Heart left ventricle (tissue), 16 donors: ENCODE measurements at regions not wholly inside any gene's neighbourhood (a gene's known extent, or its start where the extent isn't known, plus 50 kb on each side); places are given as distances from the start of the nearest gene placed in this dataset.

ENCODE experiments used
- ATAC-seq, 4 donors: fragments of 200-7000 bp; cut with Tn5 transposase; one replicate each; pipeline ENCODE4 v1.9.1; 2020 to 2022; ENCODE audit warnings: moderate library complexity in 4 of 4, mild to moderate bottlenecking in 3 of 4, moderate number of reproducible peaks in 1 of 4
- DNase-seq, 5 donors: peaks; one replicate each; pipeline ENCODE4 v3.0.0-alpha.2; 2020
- H3K27ac ChIP-seq, 12 donors: fragments of 200-600 bp; sonication (generic) in 4 of 12; one replicate each; pipeline versions ENCODE4 v1.5.0 to v1.8.0; 2016 to 2022; ENCODE audit warnings: mild to moderate bottlenecking in 2 of 12
- H3K27me3 ChIP-seq, 9 donors: fragments of 200-600 bp; sonication (generic) in 2 of 9; one replicate each; pipeline versions ENCODE4 v1.5.1 to v1.8.0; 2016 to 2022; ENCODE audit warnings: mild to moderate bottlenecking in 3 of 9
- H3K36me3 ChIP-seq, 9 donors: fragments of 200-600 bp; sonication (generic) in 2 of 9; one replicate each; pipeline versions ENCODE4 v1.5.0 to v1.8.0; 2018 to 2022; ENCODE audit warnings: mild to moderate bottlenecking in 2 of 9
- H3K4me1 ChIP-seq, 12 donors: fragments of 200-600 bp; sonication (generic) in 4 of 12; one replicate each; pipeline versions ENCODE4 v1.5.0 to v1.8.0; 2016 to 2022; ENCODE audit warnings: mild to moderate bottlenecking in 3 of 12
- H3K4me3 ChIP-seq, 12 donors: fragments of 200-600 bp; sonication (generic) in 4 of 12; one replicate each; pipeline versions ENCODE4 v1.5.0 to v1.8.0; 2017 to 2022; ENCODE audit warnings: mild to moderate bottlenecking in 9 of 12, moderate library complexity in 4 of 12
- H3K9me3 ChIP-seq, 12 donors: fragments of 200-600 bp; sonication (generic) in 4 of 12; one replicate each; pipeline versions ENCODE4 v1.5.0 to v1.8.0; 2016 to 2022; ENCODE audit warnings: mild to moderate bottlenecking in 1 of 12
- POLR2A ChIP-seq, 2 donors: fragments of 450-650 bp; IDR thresholded peaks; one replicate each; pipeline ENCODE4 v1.6.1; 2017; ENCODE audit warnings: antibody characterized with exemption in 2 of 2, mild to moderate bottlenecking in 2 of 2, moderate library complexity in 2 of 2
- WGBS, 4 donors: extraction: QIAGEN DNeasy Blood & Tissue Kit in 2 of 4; methylation state at CpG; one replicate each; pipeline versions ENCODE4 v1.1.5 to v1.1.7; 2013 to 2018; 5-methylcytosine and 5-hydroxymethylcytosine counted together
- intact Hi-C, 10 donors: fragments of 100-400 bp; cut with DNase I; formaldehyde crosslinking; loops; one replicate each; pipeline versions ENCODE4 v1.11.1 to v1.14.2; 2022
- TF ChIP-seq, protein P1 (sequence below), 12 donors: fragments of 200-600 bp; sonication (generic) in 4 of 12; IDR thresholded peaks; one replicate each; pipeline versions ENCODE4 v1.5.0 to v1.8.0; 2018 to 2022; ENCODE audit warnings: antibody characterized with exemption in 12 of 12, mild to moderate bottlenecking in 5 of 12
- donor health status: ischemic (EF 13 %, LVEDD 7.1; RV severe dilation, severe dysfunction).
- donor health status: healthy with polysubstance abuse.
- donor health status: DM: no; HTN: yes; CAD: no.
- donor health status: DM: no; HTN: no; CAD: no.
- donor health status: ischemic (EF 25% LVEDD 6.9; RV normal size, moderate dysfunction).
- donor health status: ischemic (EF 25% LVEDD 5.7; RV mildly dilated, moderate dysfunction).
- donor health status: healthy.
- donor health status: DM: yes; HTN: yes; CAD: no.
- donor health status: ischemic (EF 35%, LVEDD 5.7; RV mildly dilated, moderate dysfunction).
- donor health status: nonischemic (EF 11% LVEDD 7.7; RV severe dilation, severe dysfunction).
- donor health status: DM: yes; HTN: yes; CAD: no.
- donor health status: PGD.
- donor health status: ischemic (EF 29% LVEDD 5.4; RV normal size, mild dysfunction).
- donor health status: nonischemic (EF 23%, LVEDD 6.1; RV moderate dilation, normal function).

DNA sequence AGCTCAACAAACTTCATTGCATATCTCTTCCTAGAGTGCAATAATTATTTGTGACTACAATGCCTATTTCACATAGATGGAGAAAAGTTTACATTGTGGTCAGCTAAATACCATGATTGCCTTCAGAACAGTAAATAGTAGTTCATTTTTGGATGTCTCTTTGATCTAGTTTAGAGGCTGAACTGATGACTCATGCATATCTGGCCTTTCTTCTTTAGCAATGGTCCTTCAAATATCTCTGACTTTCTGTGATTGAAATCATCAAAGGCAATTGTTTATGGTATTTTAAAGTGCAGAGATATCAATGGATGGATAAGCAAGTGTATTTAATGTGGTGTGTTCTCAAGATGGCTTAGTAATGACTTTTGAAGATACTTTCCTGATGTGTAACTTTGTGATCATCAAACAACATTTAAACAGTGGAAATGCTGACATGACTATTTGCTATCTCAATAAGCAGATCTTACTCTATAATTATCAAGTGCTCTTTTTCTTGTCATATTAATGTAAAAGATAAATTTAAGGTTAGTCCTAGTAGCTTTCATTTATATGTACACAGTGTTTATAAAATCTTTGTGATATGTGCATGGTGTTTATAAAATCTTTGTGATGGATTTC is 523.7 kb upstream of the SLC35B3 start:
- Histone ChIP-seq H3K27ac (no peak overlapping the region), H3K4me3 (no peak overlapping the region), H3K4me1 (no peaks in the 10 kb centered on the region), H3K36me3 (no peaks in the 10 kb centered on the region), H3K27me3 (no peaks in the 10 kb centered on the region), H3K9me3 (no peaks in the 10 kb centered on the region)
- no peak for DNase-seq
- no peak for ATAC-seq
- intact Hi-C loops, result no loop called here
- TF ChIP-seq, protein P1, sequence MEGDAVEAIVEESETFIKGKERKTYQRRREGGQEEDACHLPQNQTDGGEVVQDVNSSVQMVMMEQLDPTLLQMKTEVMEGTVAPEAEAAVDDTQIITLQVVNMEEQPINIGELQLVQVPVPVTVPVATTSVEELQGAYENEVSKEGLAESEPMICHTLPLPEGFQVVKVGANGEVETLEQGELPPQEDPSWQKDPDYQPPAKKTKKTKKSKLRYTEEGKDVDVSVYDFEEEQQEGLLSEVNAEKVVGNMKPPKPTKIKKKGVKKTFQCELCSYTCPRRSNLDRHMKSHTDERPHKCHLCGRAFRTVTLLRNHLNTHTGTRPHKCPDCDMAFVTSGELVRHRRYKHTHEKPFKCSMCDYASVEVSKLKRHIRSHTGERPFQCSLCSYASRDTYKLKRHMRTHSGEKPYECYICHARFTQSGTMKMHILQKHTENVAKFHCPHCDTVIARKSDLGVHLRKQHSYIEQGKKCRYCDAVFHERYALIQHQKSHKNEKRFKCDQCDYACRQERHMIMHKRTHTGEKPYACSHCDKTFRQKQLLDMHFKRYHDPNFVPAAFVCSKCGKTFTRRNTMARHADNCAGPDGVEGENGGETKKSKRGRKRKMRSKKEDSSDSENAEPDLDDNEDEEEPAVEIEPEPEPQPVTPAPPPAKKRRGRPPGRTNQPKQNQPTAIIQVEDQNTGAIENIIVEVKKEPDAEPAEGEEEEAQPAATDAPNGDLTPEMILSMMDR (IDR thresholded peaks at IDR 0.05), result no peak
- no peak for TF ChIP-seq POLR2A (IDR thresholded peaks at IDR 0.05)

DNA sequence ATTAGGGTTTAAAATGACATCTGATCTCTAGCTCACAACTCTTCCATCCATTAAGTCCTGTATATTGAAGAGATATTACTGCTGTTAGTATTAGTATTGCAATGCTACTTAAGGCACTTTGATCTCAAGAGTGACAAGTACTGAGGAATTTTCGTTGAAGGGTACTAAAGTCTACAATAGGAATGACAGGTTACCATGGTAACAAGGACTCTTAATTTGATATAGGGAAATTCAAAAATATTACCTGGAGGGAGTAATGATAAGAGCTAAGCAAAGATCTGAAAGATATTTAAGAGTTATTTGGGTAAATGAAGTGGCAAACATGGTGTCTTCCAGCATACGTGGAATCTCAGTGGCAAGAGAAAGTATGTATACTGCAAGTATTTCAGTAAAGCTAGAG is 518.0 kb upstream of the SLC35B3 start:
- no peak for ATAC-seq
- TF ChIP-seq, protein P1 (IDR thresholded peaks at IDR 0.05), result no peak
- TF ChIP-seq POLR2A (IDR thresholded peaks at IDR 0.05), result no peak
- H3K9me3 ChIP-seq, result no peaks in the 10 kb centered on the region
- DNase-seq, result no peak
- H3K27ac ChIP-seq, result no peak overlapping the region
- no peaks in the 10 kb centered on the region for H3K27me3 ChIP-seq
- H3K4me3 ChIP-seq, result no peak overlapping the region
- 56 to 67% (median 61%) methylated on average over 2 of the region's 2 CpGs for WGBS, 4 donors
- intact Hi-C loops, result no loop called here
- H3K4me1 ChIP-seq, result no peaks in the 10 kb centered on the region
- H3K36me3 ChIP-seq, result no peaks in the 10 kb centered on the region

DNA sequence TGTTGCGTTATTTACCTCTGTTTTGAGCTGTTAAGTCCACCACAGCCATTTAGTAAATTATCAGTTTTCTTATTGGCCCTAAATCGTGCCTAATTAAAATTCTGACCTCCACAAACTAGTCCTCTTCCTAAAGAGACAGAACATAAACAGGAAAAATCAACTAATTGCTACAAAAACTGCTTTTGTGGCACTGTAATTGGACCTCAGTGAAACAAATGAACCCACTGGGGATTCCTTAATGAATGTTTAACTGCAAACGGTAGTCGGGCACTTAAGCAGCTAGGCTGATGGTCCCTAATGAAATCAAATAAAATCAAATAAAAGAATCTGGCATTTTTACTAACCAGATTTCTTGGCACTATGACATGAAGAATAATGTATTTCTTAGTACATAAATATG is 513.4 kb upstream of the SLC35B3 start:
- H3K36me3 ChIP-seq, result no peaks in the 10 kb centered on the region
- H3K27me3 ChIP-seq, result no peaks in the 10 kb centered on the region
- no peaks in the 10 kb centered on the region for H3K4me1 ChIP-seq
- no peak overlapping the region for H3K4me3 ChIP-seq
- DNase-seq, result no peak
- no peak overlapping the region for H3K27ac ChIP-seq
- 63 to 70% (median 66%) methylated on average over 4 of the region's 4 CpGs for WGBS, 4 donors
- TF ChIP-seq, protein P1 (IDR thresholded peaks at IDR 0.05), result no peak
- no peak for TF ChIP-seq POLR2A (IDR thresholded peaks at IDR 0.05)
- intact Hi-C loops, result no loop called here
- no peak for ATAC-seq
- H3K9me3 ChIP-seq, result no peaks in the 10 kb centered on the region

DNA sequence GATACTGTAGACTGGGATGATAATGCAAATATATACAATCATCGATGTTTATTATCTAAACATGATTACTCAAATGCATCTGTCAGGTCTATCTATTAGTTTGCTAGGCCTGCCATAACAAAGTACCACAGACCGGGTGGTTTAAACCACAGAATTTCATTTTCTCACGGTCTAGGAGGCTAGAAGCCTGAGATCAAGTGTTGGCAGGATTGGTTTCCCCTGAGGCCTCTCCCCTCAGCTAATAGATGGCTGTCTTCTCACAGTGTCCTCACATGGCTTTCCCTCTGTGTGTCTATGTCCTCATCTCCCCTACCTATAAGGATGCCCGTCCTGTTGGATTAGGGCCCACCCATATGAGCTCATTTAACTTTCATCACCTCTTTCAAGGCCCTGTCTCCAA is 512.6 kb upstream of the SLC35B3 start:
- Histone ChIP-seq H3K4me3 (no peak overlapping the region), H3K4me1 (no peaks in the 10 kb centered on the region), H3K27me3 (no peaks in the 10 kb centered on the region), H3K36me3 (no peaks in the 10 kb centered on the region), H3K27ac (no peak overlapping the region), H3K9me3 (no peaks in the 10 kb centered on the region)
- no peak for DNase-seq
- intact Hi-C loops, result no loop called here
- ATAC-seq, result no peak
- 54 to 74% (median 66%) methylated on average over 4 of the region's 4 CpGs for WGBS, 4 donors
- TF ChIP-seq, protein P1 (IDR thresholded peaks at IDR 0.05), result no peak
- TF ChIP-seq POLR2A (IDR thresholded peaks at IDR 0.05), result no peak
